SU-DHL-6 (cell line): ENCODE measurements at regions not wholly inside any gene's neighbourhood (a gene's known extent, or its start where the extent isn't known, plus 50 kb on each side); places are given as distances from the start of the nearest gene placed in this dataset.
"Not testable (repeated sequence)": the region's sequence is repeated elsewhere in the genome, so short reads cannot be mapped to it uniquely, and the experiment has no call there.

Source experiments
- H2AFZ ChIP-seq: fragments of 200-600 bp; sonication (generic); 2 replicates; pipeline ENCODE4 v1.6.1; 2014; ENCODE audit warnings: low read depth, mild to moderate bottlenecking, moderate library complexity, mixed read lengths, antibody characterized with exemption, low read length; ENCODE audit not compliant: severe bottlenecking
- H3F3A ChIP-seq: fragments of 200-600 bp; shearing (Covaris generic); 2 replicates; pipeline ENCODE4 v1.6.0; 2016; ENCODE audit warnings: antibody characterized with exemption, mild to moderate bottlenecking; ENCODE audit not compliant: insufficient read depth
- H3K27ac ChIP-seq: fragments of 200-600 bp; sonication (generic); 2 replicates; pipeline ENCODE4 v1.5.1; 2016; ENCODE audit warnings: low read depth, mild to moderate bottlenecking, low read length, moderate library complexity, mixed read lengths
- H3K27me3 ChIP-seq: fragments of 200-600 bp; sonication (generic), shearing (Covaris generic); 2 replicates; pipeline ENCODE4 v1.6.0; 2014; ENCODE audit warnings: mild to moderate bottlenecking, low read length
- H3K36me3 ChIP-seq: fragments of 200-600 bp; sonication (generic); 2 replicates; pipeline ENCODE4 v1.6.1; 2014; ENCODE audit warnings: mild to moderate bottlenecking, low read length, mixed read lengths
- H3K4me2 ChIP-seq: fragments of 300-600, 200-600 bp; shearing (Covaris generic), sonication (generic); 2 replicates; pipeline ENCODE4 v1.6.0; 2014; ENCODE audit warnings: low read length, low read depth, mild to moderate bottlenecking; ENCODE audit not compliant: poor library complexity, severe bottlenecking
- H3K4me3 ChIP-seq: fragments of 200-600 bp; sonication (generic); 2 replicates; pipeline ENCODE4 v1.5.1; 2014; ENCODE audit warnings: antibody characterized with exemption, low read length, mild to moderate bottlenecking, mixed read lengths; ENCODE audit not compliant: insufficient read depth, poor library complexity, severe bottlenecking
- H3K79me2 ChIP-seq: fragments of 200-600 bp; sonication (generic); 2 replicates; pipeline ENCODE4 v1.6.1; 2014; ENCODE audit warnings: mild to moderate bottlenecking, low read length, moderate library complexity; ENCODE audit not compliant: insufficient read depth
- H3K9ac ChIP-seq: fragments of 200-600 bp; sonication (generic); 2 replicates; pipeline ENCODE4 v1.7.0; 2014; ENCODE audit warnings: mild to moderate bottlenecking, low read length
- H3K9me2 ChIP-seq: fragments of 200-600 bp; sonication (generic); replicated peaks from 2 replicates; pipeline ENCODE4 v1.6.1; 2014; ENCODE audit warnings: low read length; ENCODE audit not compliant: insufficient read depth
- H3K9me3 ChIP-seq: fragments of 200-600 bp; sonication (generic); 2 replicates; pipeline ENCODE4 v1.6.1; 2014; ENCODE audit warnings: low read length, mixed read lengths; ENCODE audit not compliant: insufficient read depth
- H4K20me1 ChIP-seq: fragments of 200-600 bp; sonication (generic); 2 replicates; pipeline ENCODE4 v1.6.1; 2014; ENCODE audit warnings: low read depth, mild to moderate bottlenecking, antibody characterized with exemption, low read length, moderate library complexity, mixed read lengths
- CTCF ChIP-seq: fragments of 200-600 bp; sonication (generic); IDR thresholded peaks from one replicate; pipeline ENCODE4 v1.5.1; 2017; ENCODE audit warnings: antibody characterized with exemption, mild to moderate bottlenecking, low read length, moderate library complexity; ENCODE audit not compliant: insufficient read depth, poor library complexity, severe bottlenecking
- EZH2phosphoT487 ChIP-seq: fragments of 200-600 bp; sonication (generic), shearing (Covaris generic); conservative IDR thresholded peaks from 2 replicates; pipeline ENCODE4 v1.6.1; 2018; ENCODE audit warnings: mild to moderate bottlenecking, antibody characterized with exemption, low read length, moderate library complexity, mixed read lengths

DNA sequence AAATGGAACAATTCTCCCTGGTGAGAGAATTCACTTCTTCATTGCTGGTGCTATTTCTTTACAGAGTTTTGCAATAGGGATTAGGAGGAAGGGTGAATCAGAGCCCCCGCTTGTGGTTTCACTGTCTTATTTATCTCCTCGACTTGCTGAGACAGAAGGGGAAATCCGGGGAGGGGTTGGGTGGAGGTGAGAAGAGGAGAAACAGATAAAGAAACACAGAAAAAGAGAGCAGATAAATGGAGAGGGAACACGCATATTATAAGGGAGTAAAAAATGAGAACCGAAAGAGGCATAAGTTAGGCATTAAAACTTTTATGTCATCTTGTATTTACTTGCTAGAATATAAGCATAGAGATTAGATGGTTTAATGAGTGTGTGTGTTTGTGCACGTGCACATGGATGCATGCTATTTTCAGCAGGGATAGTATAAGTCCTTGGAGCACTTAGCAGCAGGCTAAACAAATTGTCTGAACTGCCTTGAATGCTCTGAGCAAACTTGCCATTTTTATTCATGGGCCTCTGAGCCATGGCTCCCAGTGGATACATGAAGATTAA lies 105.0 kb downstream of the OLIG3 start:
- Histone ChIP-seq H3K36me3 (no peaks in the 10 kb centered on the region), H3K27me3 (no peaks in the 10 kb centered on the region), H3K4me2 (no peak overlapping the region), H4K20me1 (no peaks in the 10 kb centered on the region), H2AFZ (no peak overlapping the region), H3K9me2 (no peaks in the 10 kb centered on the region), H3F3A (no peaks in the 10 kb centered on the region), H3K9ac (no peak overlapping the region), H3K27ac (no peak overlapping the region), H3K79me2 (no peaks in the 10 kb centered on the region), H3K4me3 (no peak overlapping the region), H3K9me3 (no peaks in the 10 kb centered on the region)
- TF ChIP-seq CTCF (no peak), EZH2phosphoT487 (no peak)

DNA sequence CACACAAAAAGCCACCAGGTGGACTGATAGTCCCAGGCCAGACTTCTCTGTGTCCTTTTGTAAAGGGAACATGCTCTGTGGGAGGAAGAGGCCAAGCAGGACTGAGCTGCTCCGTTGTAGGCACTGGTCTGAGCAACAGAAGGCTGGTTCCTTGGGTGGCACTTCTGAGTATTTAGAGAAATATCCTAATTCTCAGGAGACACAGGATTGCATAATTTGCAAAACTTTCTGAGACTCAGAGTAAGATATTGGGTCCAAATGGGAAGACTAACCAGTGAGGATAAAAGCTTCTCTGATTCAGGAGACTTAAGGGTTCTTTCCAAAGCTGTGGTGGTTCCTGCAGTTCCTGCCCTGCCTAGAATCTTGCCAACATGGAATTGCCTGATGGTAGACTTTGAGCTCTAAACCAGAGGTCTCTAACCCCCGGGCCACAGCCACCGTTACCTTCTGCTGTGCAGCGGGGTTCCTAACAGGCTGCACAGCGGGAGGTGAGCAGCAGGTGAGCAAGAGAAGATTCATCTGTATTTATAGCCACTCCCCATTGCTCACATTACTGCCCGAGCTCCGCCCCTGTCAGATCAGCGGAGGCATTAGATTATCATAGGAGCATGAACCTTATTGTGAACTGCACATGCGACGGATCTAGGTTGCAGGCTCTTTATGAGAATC lies 107.0 kb downstream of the OLIG3 start:
- no peak overlapping the region for H3K27ac ChIP-seq
- H3K9ac ChIP-seq = no peak overlapping the region

DNA sequence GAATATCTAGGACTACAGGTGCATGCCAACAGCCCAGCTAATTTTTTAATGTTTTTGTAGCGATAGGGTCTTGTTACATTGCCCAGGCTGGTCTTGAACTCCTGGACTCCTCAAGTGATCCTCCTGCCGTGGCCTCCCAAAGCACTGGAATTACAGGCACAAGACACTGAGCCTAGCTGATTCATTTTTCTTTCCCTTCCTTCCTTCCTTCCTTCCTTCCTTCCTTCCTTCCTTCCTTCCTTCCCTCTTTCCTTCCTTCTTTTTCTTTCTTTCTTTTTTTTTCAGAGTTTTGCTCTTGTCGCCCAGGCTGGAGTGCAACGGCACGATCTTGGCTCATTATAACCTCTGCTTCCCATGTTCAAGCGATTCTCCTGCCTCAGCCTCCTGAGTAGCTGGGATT lies 110.9 kb downstream of the OLIG3 start:
- H4K20me1 ChIP-seq, H3K27me3 ChIP-seq, H2AFZ ChIP-seq, H3F3A ChIP-seq, H3K9me3 ChIP-seq, H3K27ac ChIP-seq, H3K79me2 ChIP-seq, H3K4me3 ChIP-seq, H3K4me2 ChIP-seq, H3K36me3 ChIP-seq, H3K9me2 ChIP-seq, H3K9ac ChIP-seq: not testable (repeated sequence)

More for the DNA sequence above, 107.0 kb downstream of the OLIG3 start:
- H3K9me2 ChIP-seq = no peaks in the 10 kb centered on the region
- H3K27me3 ChIP-seq = no peaks in the 10 kb centered on the region
- no peak overlapping the region for H2AFZ ChIP-seq
- no peaks in the 10 kb centered on the region for H3K9me3 ChIP-seq
- no peaks in the 10 kb centered on the region for H3K36me3 ChIP-seq
- no peaks in the 10 kb centered on the region for H3K79me2 ChIP-seq
- H3F3A ChIP-seq = no peaks in the 10 kb centered on the region
- H3K4me3 ChIP-seq = no peak overlapping the region
- H4K20me1 ChIP-seq = no peaks in the 10 kb centered on the region
- TF ChIP-seq CTCF (no peak), EZH2phosphoT487 (no peak)
- H3K4me2 ChIP-seq = no peak overlapping the region

- Histone ChIP-seq H2AFZ (no peak overlapping the region), H3F3A (no peaks in the 10 kb centered on the region), H3K79me2 (no peaks in the 10 kb centered on the region), H3K4me3 (no peak overlapping the region), H3K36me3 (no peaks in the 10 kb centered on the region), H3K27me3 (no peaks in the 10 kb centered on the region), H3K9me2 (no peaks in the 10 kb centered on the region), H3K4me2 (no peak overlapping the region), H3K27ac (no peak overlapping the region), H4K20me1 (no peaks in the 10 kb centered on the region), H3K9me3 (no peaks in the 10 kb centered on the region), H3K9ac (no peak overlapping the region)
- TF ChIP-seq EZH2phosphoT487 (no peak), CTCF (no peak)
Measured at GRCh38 chr6:137378090-137378369, 116.2 kb downstream of the OLIG3 start.
